HEK293T (cell line): ENCODE measurements at regions not wholly inside any gene's neighbourhood (a gene's known extent, or its start where the extent isn't known, plus 50 kb on each side); places are given as distances from the start of the nearest gene placed in this dataset.

Source experiments
- CTCF ChIA-PET: fragments of 350-600 bp; formaldehyde crosslinking; extraction: SDS; loops from one replicate; lab custom pipeline; 2021; ENCODE audit warnings: antibody characterized with exemption, inconsistent platforms; lab: Yijun Ruan, JAX
- POLR2A ChIA-PET: fragments of 350-600 bp; formaldehyde crosslinking; extraction: SDS; loops from one replicate; lab custom pipeline; 2020; ENCODE audit warnings: antibody characterized with exemption, inconsistent platforms; lab: Yijun Ruan, JAX
- DNase-seq: peaks from one replicate; pipeline ENCODE4 v3.0.0; 2012; ENCODE audit warnings: mixed read lengths; ENCODE audit errors: extremely low spot score
- ARNT ChIP-seq: fragments of 450-650 bp; IDR thresholded peaks from 2 replicates; pipeline ENCODE4 v1.6.1; 2017; ENCODE audit warnings: mild to moderate bottlenecking
- BHLHE40 ChIP-seq: fragments of 450-650 bp; IDR thresholded peaks from 2 replicates; pipeline ENCODE4 v1.6.1; 2016; ENCODE audit warnings: mild to moderate bottlenecking, moderate library complexity, borderline replicate concordance
- CTBP1 ChIP-seq: fragments of 450-650 bp; IDR thresholded peaks from 2 replicates; pipeline ENCODE4 v1.6.1; 2016; ENCODE audit warnings: borderline replicate concordance
- ELF4 ChIP-seq: fragments of 450-650 bp; IDR thresholded peaks from 2 replicates; pipeline ENCODE4 v1.6.1; 2017; ENCODE audit warnings: antibody characterized with exemption
- FOXA1 ChIP-seq: fragments of 450-650 bp; IDR thresholded peaks from 2 replicates; pipeline ENCODE4 v1.6.1; 2016; ENCODE audit warnings: mild to moderate bottlenecking
- FOXK2 ChIP-seq: fragments of 450-650 bp; IDR thresholded peaks from 2 replicates; pipeline ENCODE4 v1.6.1; 2016; ENCODE audit warnings: mild to moderate bottlenecking
- FOXM1 ChIP-seq: fragments of 450-650 bp; IDR thresholded peaks from 2 replicates; pipeline ENCODE4 v1.6.1; 2017; ENCODE audit warnings: mild to moderate bottlenecking, borderline replicate concordance
- HDGF ChIP-seq: fragments of 450-650 bp; IDR thresholded peaks from 2 replicates; pipeline ENCODE4 v1.6.1; 2017; ENCODE audit warnings: antibody characterized with exemption, borderline replicate concordance
- L3MBTL2 ChIP-seq: fragments of 450-650 bp; conservative IDR thresholded peaks from 2 replicates; pipeline ENCODE4 v1.6.1; 2016; ENCODE audit warnings: mild to moderate bottlenecking
- LEF1 ChIP-seq: fragments of 450-650 bp; IDR thresholded peaks from 2 replicates; pipeline ENCODE4 v1.6.1; 2017; ENCODE audit warnings: mild to moderate bottlenecking, borderline replicate concordance
- NFRKB ChIP-seq: fragments of 450-650 bp; IDR thresholded peaks from 2 replicates; pipeline ENCODE4 v1.6.1; 2016; ENCODE audit warnings: mild to moderate bottlenecking, moderate library complexity
- PKNOX1 ChIP-seq: fragments of 450-650 bp; IDR thresholded peaks from 2 replicates; pipeline ENCODE4 v1.6.1; 2016
- SP1 ChIP-seq: fragments of 450-650 bp; IDR thresholded peaks from 2 replicates; pipeline ENCODE4 v1.6.1; 2017
- SUZ12 ChIP-seq: fragments of 450-650 bp; IDR thresholded peaks from 2 replicates; pipeline ENCODE4 v1.6.1; 2016; ENCODE audit warnings: mild to moderate bottlenecking
- TARDBP ChIP-seq: fragments of 450-650 bp; IDR thresholded peaks from 2 replicates; pipeline ENCODE4 v1.6.1; 2016
- ZNF384 ChIP-seq: fragments of 450-650 bp; IDR thresholded peaks from 2 replicates; pipeline ENCODE4 v1.6.1; 2016

- CTCF ChIA-PET = no interaction called here
- POLR2A ChIA-PET = no interaction called here
- no peak for TF ChIP-seq ARNT
- no peak for TF ChIP-seq L3MBTL2
- no peak for TF ChIP-seq HDGF
- TF ChIP-seq NFRKB = no peak
- TF ChIP-seq TARDBP = no peak
- TF ChIP-seq SP1 = no peak
- no peak for TF ChIP-seq FOXK2
- TF ChIP-seq FOXM1 = no peak
- TF ChIP-seq ZNF384 = no peak
- TF ChIP-seq LEF1 = no peak
- no peak for TF ChIP-seq FOXA1
- TF ChIP-seq CTBP1 = no peak
- TF ChIP-seq BHLHE40 = no peak
- TF ChIP-seq ELF4 = no peak
- TF ChIP-seq PKNOX1 = no peak
- no peak for DNase-seq
These were observed 396.8 kb upstream of the NMUR2 start for GRCh38 chr5:152801886-152802285.

- POLR2A ChIA-PET = no interaction called here
- DNase-seq = no peak
- TF ChIP-seq ELF4 = no peak
- TF ChIP-seq ZNF384 = no peak
- no peak for TF ChIP-seq HDGF
- CTCF ChIA-PET = no interaction called here
These were observed 399.1 kb upstream of the NMUR2 start for GRCh38 chr5:152804179-152804578.

GRCh38 chr5:152811988-152812387, 406.9 kb upstream of the NMUR2 start:
- TF ChIP-seq SUZ12 (no peak), FOXK2 (no peak)
- ChIA-PET POLR2A (no interaction called here), CTCF (no interaction called here)
- no peak for DNase-seq

- CTCF ChIA-PET = no interaction called here
- TF ChIP-seq BHLHE40 = no peak
- no peak for TF ChIP-seq ARNT
- TF ChIP-seq ZNF384 = no peak
- no peak for TF ChIP-seq ELF4
- no peak for TF ChIP-seq FOXM1
- TF ChIP-seq L3MBTL2 = no peak
- TF ChIP-seq TARDBP = no peak
- no peak for TF ChIP-seq CTBP1
- TF ChIP-seq HDGF = no peak
- TF ChIP-seq NFRKB = no peak
These were observed 408.4 kb upstream of the NMUR2 start for GRCh38 chr5:152813526-152813925.

GRCh38 chr5:152819891-152820290, 414.8 kb upstream of the NMUR2 start:
- CTCF ChIA-PET = no interaction called here

More at GRCh38 chr5:152813526-152813925, 408.4 kb upstream of the NMUR2 start:
- no peak for DNase-seq
- POLR2A ChIA-PET = no interaction called here

GRCh38 chr5:152824316-152824715, 419.2 kb upstream of the NMUR2 start:
- ChIA-PET POLR2A (no interaction called here), CTCF (no interaction called here)
- no peak for DNase-seq
- TF ChIP-seq FOXK2 = no peak
- TF ChIP-seq FOXA1 = no peak
- no peak for TF ChIP-seq BHLHE40
- no peak for TF ChIP-seq TARDBP
- no peak for TF ChIP-seq LEF1
- TF ChIP-seq FOXM1 = no peak
- no peak for TF ChIP-seq L3MBTL2
- TF ChIP-seq SUZ12 = no peak
- TF ChIP-seq ARNT = no peak
- no peak for TF ChIP-seq HDGF
- TF ChIP-seq ELF4 = no peak
- no peak for TF ChIP-seq CTBP1
- no peak for TF ChIP-seq NFRKB
- no peak for TF ChIP-seq ZNF384
- no peak for TF ChIP-seq PKNOX1
- TF ChIP-seq SP1 = no peak

More at GRCh38 chr5:152819891-152820290, 414.8 kb upstream of the NMUR2 start:
- POLR2A ChIA-PET = no interaction called here
- DNase-seq = no peak
- TF ChIP-seq FOXK2 (no peak), FOXM1 (no peak), NFRKB (no peak), HDGF (no peak), ARNT (no peak), FOXA1 (no peak), CTBP1 (no peak), SUZ12 (no peak), PKNOX1 (no peak), ZNF384 (no peak), LEF1 (no peak)

- TF ChIP-seq PKNOX1 (no peak), FOXM1 (no peak), L3MBTL2 (no peak), CTBP1 (no peak), LEF1 (no peak), NFRKB (no peak)
- DNase-seq = no peak
- ChIA-PET POLR2A (no interaction called here), CTCF (no interaction called here)
These were observed 433.2 kb upstream of the NMUR2 start for GRCh38 chr5:152838241-152838786.
